ENCODE measurements at regions not wholly inside any gene's neighbourhood (a gene's known extent, or its start where the extent isn't known, plus 50 kb on each side); places are given as distances from the start of the nearest gene placed in this dataset.

GRCh38 chr11:134468796-134469195 lies 56.8 kb upstream of the B3GAT1 start:
- POLR2A ChIA-PET = no interaction called here

DNA sequence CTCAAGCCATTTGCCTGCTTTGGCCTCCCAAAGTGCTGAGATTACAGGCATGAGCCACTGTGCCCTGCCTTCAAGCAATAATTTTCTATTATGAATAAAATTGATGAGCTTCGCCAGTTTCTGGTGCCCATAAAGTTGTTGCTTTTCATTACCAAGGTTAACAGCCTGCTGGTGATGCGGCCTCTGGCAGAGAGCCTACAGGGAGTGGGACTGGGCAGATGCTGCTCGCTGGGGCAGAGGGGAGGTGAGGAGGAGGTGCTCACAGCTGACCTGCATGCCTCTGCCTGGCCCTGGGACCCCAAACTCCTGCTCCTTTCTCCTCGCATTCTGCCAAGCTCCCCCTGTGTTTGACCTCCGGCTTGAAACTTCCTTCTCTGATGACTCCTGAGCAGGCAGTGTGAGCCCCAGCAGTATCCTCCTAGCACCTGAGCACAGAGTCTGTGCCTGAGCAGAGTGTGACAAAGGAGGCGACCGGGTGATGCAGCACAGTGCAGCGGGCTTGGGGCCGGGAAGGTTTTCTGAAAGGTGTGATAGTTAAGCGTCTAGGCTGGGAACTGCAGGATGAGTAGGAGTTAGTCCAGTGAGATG lies 56.1 kb upstream of the B3GAT1 start:
- no peak overlapping the region for H3K4me3 ChIP-seq (ENCODE audit: control extremely low read depth in 1 of 5, extremely low read depth in 1 of 5, insufficient read depth in 1 of 5, low read depth in 2 of 5, low read length in 4 of 5)
- H3K4me1 ChIP-seq (ENCODE audit: control insufficient read depth in 2 of 2, insufficient read depth in 2 of 2, low read length in 2 of 2) = no peaks in the 10 kb centered on the region
- ATAC-seq (ENCODE audit: low read depth) (no peak), DNase-seq (no peak)
- H3K27ac ChIP-seq (ENCODE audit: low read length in 2 of 2) = no peak overlapping the region
- H4K20me1 ChIP-seq (ENCODE audit: control insufficient read depth, insufficient read depth, low read length, poor library complexity, severe bottlenecking) = no peaks in the 10 kb centered on the region
- intact Hi-C loops (cut with micrococcal nuclease) = no loop called here
- ChIA-PET POLR2A (no interaction called here), CTCF (no interaction called here)
- no peaks in the 10 kb centered on the region for H3K9me3 Mint-ChIP-seq (ENCODE audit: insufficient read depth)
- peaks cover 0 to 2% (median 0%) of the 10 kb centered on the region in 3 donors for H3K9me3 ChIP-seq (ENCODE audit: control extremely low read depth in 1 of 3, control insufficient read depth in 2 of 3, insufficient read depth in 1 of 3, low read length in 2 of 3)
- H3K27me3 ChIP-seq (replicated peaks in 1 of 4; ENCODE audit: control extremely low read depth in 1 of 4, control insufficient read depth in 3 of 4, insufficient read depth in 4 of 4, low read length in 3 of 4) = peaks cover 0 to 2% (median 0%) of the 10 kb centered on the region in 4 experiments
- H3K27ac Mint-ChIP-seq = no peak overlapping the region
- H3K79me2 ChIP-seq (ENCODE audit: control insufficient read depth, insufficient read depth, low read length) = no peaks in the 10 kb centered on the region
- H3K4me2 ChIP-seq (replicated peaks; ENCODE audit: low read depth, low read length, poor library complexity, severe bottlenecking) = no peak overlapping the region
- H3K27me3 Mint-ChIP-seq = peaks cover 29% of the 10 kb centered on the region
- no peaks in the 10 kb centered on the region for H3K4me1 Mint-ChIP-seq
- H3K9ac ChIP-seq (ENCODE audit: low read length) = no peak overlapping the region
- no peaks in the 10 kb centered on the region for H3K36me3 ChIP-seq (replicated peaks in 1 of 2; ENCODE audit: control extremely low read depth in 1 of 2, control insufficient read depth in 1 of 2, extremely low read depth in 1 of 2, insufficient read depth in 2 of 2, low read length in 1 of 2)
- no peak for TF ChIP-seq EZH2 (IDR thresholded peaks at IDR 0.05; ENCODE audit: borderline replicate concordance, insufficient read depth, low read depth, low read length, poor library complexity, severe bottlenecking)
- TF ChIP-seq, protein P1, sequence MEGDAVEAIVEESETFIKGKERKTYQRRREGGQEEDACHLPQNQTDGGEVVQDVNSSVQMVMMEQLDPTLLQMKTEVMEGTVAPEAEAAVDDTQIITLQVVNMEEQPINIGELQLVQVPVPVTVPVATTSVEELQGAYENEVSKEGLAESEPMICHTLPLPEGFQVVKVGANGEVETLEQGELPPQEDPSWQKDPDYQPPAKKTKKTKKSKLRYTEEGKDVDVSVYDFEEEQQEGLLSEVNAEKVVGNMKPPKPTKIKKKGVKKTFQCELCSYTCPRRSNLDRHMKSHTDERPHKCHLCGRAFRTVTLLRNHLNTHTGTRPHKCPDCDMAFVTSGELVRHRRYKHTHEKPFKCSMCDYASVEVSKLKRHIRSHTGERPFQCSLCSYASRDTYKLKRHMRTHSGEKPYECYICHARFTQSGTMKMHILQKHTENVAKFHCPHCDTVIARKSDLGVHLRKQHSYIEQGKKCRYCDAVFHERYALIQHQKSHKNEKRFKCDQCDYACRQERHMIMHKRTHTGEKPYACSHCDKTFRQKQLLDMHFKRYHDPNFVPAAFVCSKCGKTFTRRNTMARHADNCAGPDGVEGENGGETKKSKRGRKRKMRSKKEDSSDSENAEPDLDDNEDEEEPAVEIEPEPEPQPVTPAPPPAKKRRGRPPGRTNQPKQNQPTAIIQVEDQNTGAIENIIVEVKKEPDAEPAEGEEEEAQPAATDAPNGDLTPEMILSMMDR (IDR thresholded peaks at IDR 0.05) = no peak
- H2AFZ ChIP-seq (ENCODE audit: insufficient read depth, low read depth, low read length, poor library complexity, severe bottlenecking) = no peak overlapping the region
- no peak overlapping the region for H3K4me3 Mint-ChIP-seq
- 91% methylated on average over 10 of the region's 10 CpGs for WGBS (ENCODE audit: insufficient coverage)

More at GRCh38 chr11:134468796-134469195, 56.8 kb upstream of the B3GAT1 start:
- Histone ChIP-seq H3K27ac (ENCODE audit: low read length in 2 of 2) (no peak overlapping the region), H4K20me1 (ENCODE audit: control insufficient read depth, insufficient read depth, low read length, poor library complexity, severe bottlenecking) (no peaks in the 10 kb centered on the region), H3K4me2 (replicated peaks; ENCODE audit: low read depth, low read length, poor library complexity, severe bottlenecking) (no peak overlapping the region), H3K4me1 (ENCODE audit: control insufficient read depth in 2 of 2, insufficient read depth in 2 of 2, low read length in 2 of 2) (no peaks in the 10 kb centered on the region), H3K27me3 (replicated peaks in 1 of 4; ENCODE audit: control extremely low read depth in 1 of 4, control insufficient read depth in 3 of 4, insufficient read depth in 4 of 4, low read length in 3 of 4) (peaks cover 0 to 2% (median 0%) of the 10 kb centered on the region in 4 experiments), H3K79me2 (ENCODE audit: control insufficient read depth, insufficient read depth, low read length) (no peaks in the 10 kb centered on the region), H3K36me3 (replicated peaks in 1 of 2; ENCODE audit: control extremely low read depth in 1 of 2, control insufficient read depth in 1 of 2, extremely low read depth in 1 of 2, insufficient read depth in 2 of 2, low read length in 1 of 2) (no peaks in the 10 kb centered on the region), H2AFZ (ENCODE audit: insufficient read depth, low read depth, low read length, poor library complexity, severe bottlenecking) (no peak overlapping the region), H3K9me3 (ENCODE audit: control extremely low read depth in 1 of 3, control insufficient read depth in 2 of 3, insufficient read depth in 1 of 3, low read length in 2 of 3) (peaks cover 0 to 2% (median 0%) of the 10 kb centered on the region in 3 donors), H3K9ac (ENCODE audit: low read length) (no peak overlapping the region), H3K4me3 (ENCODE audit: control extremely low read depth in 1 of 5, extremely low read depth in 1 of 5, insufficient read depth in 1 of 5, low read depth in 2 of 5, low read length in 4 of 5) (no peak overlapping the region)
- DNase-seq (no peak), ATAC-seq (ENCODE audit: low read depth) (no peak)
- H3K4me1 Mint-ChIP-seq = no peaks in the 10 kb centered on the region
- no peaks in the 10 kb centered on the region for H3K9me3 Mint-ChIP-seq (ENCODE audit: insufficient read depth)
- H3K27me3 Mint-ChIP-seq = peaks cover 34% of the 10 kb centered on the region
- no peak overlapping the region for H3K27ac Mint-ChIP-seq
- intact Hi-C loops (cut with micrococcal nuclease) = no loop called here
- no peak overlapping the region for H3K4me3 Mint-ChIP-seq
- TF ChIP-seq, protein P1 (IDR thresholded peaks at IDR 0.05) = no peak
- no peak for TF ChIP-seq EZH2 (IDR thresholded peaks at IDR 0.05; ENCODE audit: borderline replicate concordance, insufficient read depth, low read depth, low read length, poor library complexity, severe bottlenecking)
- 93% methylated on average over 2 of the region's 3 CpGs for WGBS (ENCODE audit: insufficient coverage)
- CTCF ChIA-PET = no interaction called here
